ENCODE measurements at regions not wholly inside any gene's neighbourhood (a gene's known extent, or its start where the extent isn't known, plus 50 kb on each side); places are given as distances from the start of the nearest gene placed in this dataset.

GRCh38 chr6:40334496-40335270 lies 252.5 kb downstream of the LRFN2 start:
- peaks cover 7% of the 10 kb centered on the region for H3K27me3 ChIP-seq (replicated peaks; ENCODE audit: insufficient read depth)
- intact Hi-C loops (cut with DNase I): no loop called here
- TF ChIP-seq POLR2A (IDR thresholded peaks at IDR 0.05): no peak
- no peak for TF ChIP-seq CTCF (IDR thresholded peaks at IDR 0.05)
- no peak for TF ChIP-seq POLR2AphosphoS5 (IDR thresholded peaks at IDR 0.05)
- H3K4me3 ChIP-seq: no peak overlapping the region
- H3K9me3 ChIP-seq: no peaks in the 10 kb centered on the region
- H3K27ac ChIP-seq: no peak overlapping the region
- DNase-seq (ENCODE audit: low spot score): no peak
- WGBS: 46% methylated on average over 5 of the region's 5 CpGs
- H3K4me1 ChIP-seq (replicated peaks): no peaks in the 10 kb centered on the region
- no peaks in the 10 kb centered on the region for H3K36me3 ChIP-seq

- Histone ChIP-seq H3K4me1 (replicated peaks) (no peaks in the 10 kb centered on the region), H3K9me3 (no peaks in the 10 kb centered on the region), H3K36me3 (no peaks in the 10 kb centered on the region), H3K4me3 (no peak overlapping the region), H3K27me3 (replicated peaks; ENCODE audit: insufficient read depth) (peaks cover 3% of the 10 kb centered on the region), H3K27ac (no peak overlapping the region)
- WGBS: 62% methylated on average over 3 of the region's 3 CpGs
- TF ChIP-seq POLR2A (IDR thresholded peaks at IDR 0.05) (no peak), POLR2AphosphoS5 (IDR thresholded peaks at IDR 0.05) (no peak), CTCF (IDR thresholded peaks at IDR 0.05) (no peak)
- no peak for DNase-seq (ENCODE audit: low spot score)
- intact Hi-C loops (cut with DNase I): no loop called here
Observed at GRCh38 chr6:40331545-40331944, 255.6 kb downstream of the LRFN2 start.

- 50% methylated on average over 4 of the region's 4 CpGs for WGBS
- no peaks in the 10 kb centered on the region for H3K9me3 ChIP-seq
- H3K27me3 ChIP-seq (replicated peaks; ENCODE audit: insufficient read depth): peaks cover 2% of the 10 kb centered on the region
- intact Hi-C loops (cut with DNase I): no loop called here
- no peak overlapping the region for H3K4me3 ChIP-seq
- TF ChIP-seq POLR2AphosphoS5 (IDR thresholded peaks at IDR 0.05): no peak
- H3K27ac ChIP-seq: no peak overlapping the region
- H3K36me3 ChIP-seq: no peaks in the 10 kb centered on the region
- no peak for DNase-seq (ENCODE audit: low spot score)
- H3K4me1 ChIP-seq (replicated peaks): no peaks in the 10 kb centered on the region
Observed at GRCh38 chr6:40330301-40330721, 256.9 kb downstream of the LRFN2 start.

GRCh38 chr6:40328986-40329545 lies 258.1 kb downstream of the LRFN2 start:
- Histone ChIP-seq H3K4me3 (no peak overlapping the region), H3K4me1 (replicated peaks) (no peaks in the 10 kb centered on the region), H3K27ac (no peak overlapping the region), H3K9me3 (no peaks in the 10 kb centered on the region), H3K27me3 (replicated peaks; ENCODE audit: insufficient read depth) (no peaks in the 10 kb centered on the region), H3K36me3 (no peaks in the 10 kb centered on the region)
- WGBS: 90% methylated on average over 4 of the region's 4 CpGs
- DNase-seq (ENCODE audit: low spot score): no peak
- intact Hi-C loops (cut with DNase I): no loop called here
- TF ChIP-seq CTCF (IDR thresholded peaks at IDR 0.05) (no peak), POLR2AphosphoS5 (IDR thresholded peaks at IDR 0.05) (no peak), POLR2A (IDR thresholded peaks at IDR 0.05) (no peak)

GRCh38 chr6:40328386-40328985 lies 258.7 kb downstream of the LRFN2 start:
- DNase-seq (ENCODE audit: low spot score): peak; percentile 55
- Histone ChIP-seq H3K27ac (no peak overlapping the region), H3K36me3 (no peaks in the 10 kb centered on the region), H3K9me3 (no peaks in the 10 kb centered on the region), H3K27me3 (replicated peaks; ENCODE audit: insufficient read depth) (no peaks in the 10 kb centered on the region), H3K4me3 (no peak overlapping the region), H3K4me1 (replicated peaks) (no peaks in the 10 kb centered on the region)
- intact Hi-C loops (cut with DNase I): no loop called here
- WGBS: 48% methylated on average over 12 of the region's 12 CpGs
- TF ChIP-seq POLR2A (IDR thresholded peaks at IDR 0.05) (no peak), POLR2AphosphoS5 (IDR thresholded peaks at IDR 0.05) (peak; percentile 25), CTCF (IDR thresholded peaks at IDR 0.05) (peak; percentile 38 to 88 (median 76))
